DOHH2 (cell line): ENCODE measurements at regions not wholly inside any gene's neighbourhood (a gene's known extent, or its start where the extent isn't known, plus 50 kb on each side); places are given as distances from the start of the nearest gene placed in this dataset.

ENCODE experiments used
- H3F3A ChIP-seq: fragments of 200-600 bp; sonication (generic), shearing (Covaris generic); 2 replicates; pipeline ENCODE4 v1.6.0; 2016; ENCODE audit warnings: antibody characterized with exemption, mild to moderate bottlenecking; ENCODE audit not compliant: control insufficient read depth, insufficient read depth
- H3K27ac ChIP-seq: fragments of 200-600 bp; sonication (generic); 2 replicates; pipeline ENCODE4 v1.5.1; 2014; ENCODE audit warnings: low read depth, mild to moderate bottlenecking, low read length, moderate library complexity
- H3K27me3 ChIP-seq: fragments of 200-600 bp; sonication (generic); 2 replicates; pipeline ENCODE4 v1.6.1; 2014; ENCODE audit warnings: mild to moderate bottlenecking, low read length, mixed read lengths; ENCODE audit not compliant: control insufficient read depth
- H3K36me3 ChIP-seq: fragments of 200-600 bp; sonication (generic); 2 replicates; pipeline ENCODE4 v1.6.1; 2014; ENCODE audit warnings: mild to moderate bottlenecking, low read length, moderate library complexity, mixed read lengths; ENCODE audit not compliant: control insufficient read depth
- H3K4me1 ChIP-seq: fragments of 200-600 bp; sonication (generic); 2 replicates; pipeline ENCODE4 v1.6.1; 2014; ENCODE audit warnings: mild to moderate bottlenecking, low read length, mixed read lengths; ENCODE audit not compliant: control insufficient read depth
- H3K4me2 ChIP-seq: fragments of 200-600 bp; sonication (generic); 2 replicates; pipeline ENCODE4 v1.6.0; 2014; ENCODE audit warnings: mild to moderate bottlenecking, low read length, moderate library complexity
- H3K4me3 ChIP-seq: fragments of 200-600 bp; sonication (generic); 2 replicates; pipeline ENCODE4 v1.5.1; 2014; ENCODE audit warnings: mild to moderate bottlenecking, low read length, mixed read lengths
- H3K79me2 ChIP-seq: fragments of 200-600 bp; sonication (generic); 2 replicates; pipeline ENCODE4 v1.6.1; 2014; ENCODE audit warnings: mild to moderate bottlenecking, low read length, mixed read lengths; ENCODE audit not compliant: control insufficient read depth
- H3K9me2 ChIP-seq: fragments of 200-600 bp; sonication (generic); replicated peaks from 2 replicates; pipeline ENCODE4 v1.6.1; 2014; ENCODE audit warnings: mild to moderate bottlenecking, low read length, mixed read lengths; ENCODE audit not compliant: control insufficient read depth
- H3K9me3 ChIP-seq: fragments of 200-600 bp; sonication (generic); 2 replicates; pipeline ENCODE4 v1.6.1; 2014; ENCODE audit warnings: antibody characterized with exemption, low read length, mixed read lengths; ENCODE audit not compliant: control insufficient read depth, insufficient read depth
- H4K20me1 ChIP-seq: fragments of 200-600 bp; sonication (generic); 2 replicates; pipeline ENCODE4 v1.6.0; 2014; ENCODE audit warnings: low read depth, mild to moderate bottlenecking, antibody characterized with exemption, low read length, moderate library complexity; ENCODE audit not compliant: control insufficient read depth, insufficient read depth
- EZH2phosphoT487 ChIP-seq: fragments of 200-600 bp; sonication (generic); IDR thresholded peaks from 2 replicates; pipeline ENCODE4 v1.6.1; 2017; ENCODE audit warnings: borderline replicate concordance, mild to moderate bottlenecking, antibody characterized with exemption, low read length, moderate library complexity, mixed read lengths
- TF ChIP-seq, protein P1 (sequence below): fragments of 200-600 bp; sonication (generic); IDR thresholded peaks from one replicate; pipeline ENCODE4 v1.5.1; 2014; ENCODE audit warnings: antibody characterized with exemption, mild to moderate bottlenecking, low read depth, low read length; ENCODE audit not compliant: poor library complexity, severe bottlenecking

DNA sequence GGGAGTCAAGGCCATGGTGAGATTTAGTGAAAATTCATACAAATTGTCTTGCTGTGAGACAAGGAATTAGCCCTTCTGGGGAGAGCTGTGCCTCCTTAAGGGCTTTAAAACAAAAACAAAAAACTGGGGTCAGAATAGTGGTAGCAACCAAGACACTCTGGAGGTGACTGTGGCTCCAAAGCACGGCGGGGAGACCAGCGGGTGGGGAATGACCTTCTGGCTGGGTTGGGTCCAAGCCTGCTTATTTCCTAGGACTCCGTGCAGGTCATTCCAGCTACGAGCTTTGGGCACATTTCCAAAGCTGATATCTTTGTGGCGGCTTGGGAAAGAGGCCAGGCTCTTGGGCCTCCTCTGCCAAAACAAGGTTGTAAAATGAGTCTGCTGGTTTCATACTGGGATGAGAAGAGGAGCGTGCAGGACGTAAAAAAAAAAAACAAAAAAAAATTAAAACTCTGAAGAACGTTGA, 348.3 kb downstream of the UQCRFS1 start:
- no peak overlapping the region for H3K4me2 ChIP-seq

GRCh38 chr19:28864024-28864503, 348.9 kb downstream of the UQCRFS1 start:
- TF ChIP-seq, protein P1, sequence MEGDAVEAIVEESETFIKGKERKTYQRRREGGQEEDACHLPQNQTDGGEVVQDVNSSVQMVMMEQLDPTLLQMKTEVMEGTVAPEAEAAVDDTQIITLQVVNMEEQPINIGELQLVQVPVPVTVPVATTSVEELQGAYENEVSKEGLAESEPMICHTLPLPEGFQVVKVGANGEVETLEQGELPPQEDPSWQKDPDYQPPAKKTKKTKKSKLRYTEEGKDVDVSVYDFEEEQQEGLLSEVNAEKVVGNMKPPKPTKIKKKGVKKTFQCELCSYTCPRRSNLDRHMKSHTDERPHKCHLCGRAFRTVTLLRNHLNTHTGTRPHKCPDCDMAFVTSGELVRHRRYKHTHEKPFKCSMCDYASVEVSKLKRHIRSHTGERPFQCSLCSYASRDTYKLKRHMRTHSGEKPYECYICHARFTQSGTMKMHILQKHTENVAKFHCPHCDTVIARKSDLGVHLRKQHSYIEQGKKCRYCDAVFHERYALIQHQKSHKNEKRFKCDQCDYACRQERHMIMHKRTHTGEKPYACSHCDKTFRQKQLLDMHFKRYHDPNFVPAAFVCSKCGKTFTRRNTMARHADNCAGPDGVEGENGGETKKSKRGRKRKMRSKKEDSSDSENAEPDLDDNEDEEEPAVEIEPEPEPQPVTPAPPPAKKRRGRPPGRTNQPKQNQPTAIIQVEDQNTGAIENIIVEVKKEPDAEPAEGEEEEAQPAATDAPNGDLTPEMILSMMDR: no peak
- no peak for TF ChIP-seq EZH2phosphoT487
- Histone ChIP-seq H3K4me1 (no peaks in the 10 kb centered on the region), H3F3A (no peaks in the 10 kb centered on the region)

More for the DNA sequence above, 348.3 kb downstream of the UQCRFS1 start:
- no peaks in the 10 kb centered on the region for H3K9me2 ChIP-seq
- H3K27ac ChIP-seq: no peak overlapping the region
- H3K79me2 ChIP-seq: no peaks in the 10 kb centered on the region
- no peaks in the 10 kb centered on the region for H3F3A ChIP-seq
- no peak for TF ChIP-seq EZH2phosphoT487
- TF ChIP-seq, protein P1: no peak
- H3K9me3 ChIP-seq: no peaks in the 10 kb centered on the region
- H3K36me3 ChIP-seq: no peaks in the 10 kb centered on the region
- H3K27me3 ChIP-seq: no peaks in the 10 kb centered on the region
- no peaks in the 10 kb centered on the region for H3K4me1 ChIP-seq
- no peak overlapping the region for H3K4me3 ChIP-seq
- no peaks in the 10 kb centered on the region for H4K20me1 ChIP-seq

GRCh38 chr19:28862238-28862637, 350.7 kb downstream of the UQCRFS1 start:
- Histone ChIP-seq H3K9me2 (no peaks in the 10 kb centered on the region), H3K79me2 (no peaks in the 10 kb centered on the region), H3F3A (no peaks in the 10 kb centered on the region), H3K27me3 (no peaks in the 10 kb centered on the region), H4K20me1 (no peaks in the 10 kb centered on the region), H3K36me3 (no peaks in the 10 kb centered on the region), H3K27ac (no peak overlapping the region), H3K4me1 (no peaks in the 10 kb centered on the region), H3K4me2 (no peak overlapping the region), H3K4me3 (no peak overlapping the region), H3K9me3 (no peaks in the 10 kb centered on the region)
- TF ChIP-seq EZH2phosphoT487: no peak
- TF ChIP-seq, protein P1: no peak

More at GRCh38 chr19:28864024-28864503, 348.9 kb downstream of the UQCRFS1 start:
- H3K9me3 ChIP-seq: no peaks in the 10 kb centered on the region
- H3K79me2 ChIP-seq: no peaks in the 10 kb centered on the region
- no peaks in the 10 kb centered on the region for H3K36me3 ChIP-seq
- H3K27ac ChIP-seq: no peak overlapping the region
- H3K9me2 ChIP-seq: no peaks in the 10 kb centered on the region
- H4K20me1 ChIP-seq: no peaks in the 10 kb centered on the region
- H3K27me3 ChIP-seq: no peaks in the 10 kb centered on the region
- H3K4me2 ChIP-seq: no peak overlapping the region
- H3K4me3 ChIP-seq: no peak overlapping the region
